GM23248 (cell line): ENCODE measurements at regions not wholly inside any gene's neighbourhood (a gene's known extent, or its start where the extent isn't known, plus 50 kb on each side); places are given as distances from the start of the nearest gene placed in this dataset.

Source experiments
- EZH2 ChIP-seq: fragments of 200-600 bp; sonication (generic); IDR thresholded peaks from 2 replicates; pipeline ENCODE4 v1.6.1; 2018; ENCODE audit warnings: antibody characterized with exemption, mild to moderate bottlenecking; ENCODE audit not compliant: insufficient read depth, poor library complexity, severe bottlenecking
- EZH2phosphoT487 ChIP-seq: fragments of 200-600 bp; sonication (generic); IDR thresholded peaks from 2 replicates; pipeline ENCODE4 v1.6.1; 2018; ENCODE audit warnings: antibody characterized with exemption, moderate library complexity, mild to moderate bottlenecking, low read depth; ENCODE audit not compliant: insufficient read depth

GRCh38 chr15:67916565-67916964 lies 76.7 kb upstream of the RNU6-1 start:
- TF ChIP-seq EZH2phosphoT487 (no peak), EZH2 (no peak)
